HepG2 (cell line): ENCODE measurements at regions not wholly inside any gene's neighbourhood (a gene's known extent, or its start where the extent isn't known, plus 50 kb on each side); places are given as distances from the start of the nearest gene placed in this dataset.

ENCODE experiments used
- ATAC-seq: fragments of 200-7000 bp; cut with Tn5 transposase; 3 replicates; pipeline ENCODE4 v1.9.1; 2020; ENCODE audit warnings: mild to moderate bottlenecking, moderate library complexity
- BruUV-seq: library from RNA; stranded (reverse); fragments of 400-500 nt; replicated peaks from 2 replicates; lab custom pipeline; 2021; lab: Mats Ljungman, UMichigan
- CTCF ChIA-PET: fragments of 300-600 bp; formaldehyde crosslinking; extraction: SDS; loops from one replicate; lab custom pipeline; 2021; ENCODE audit warnings: low total read pairs, inconsistent platforms, low intra/inter-chr PET ratio; lab: Yijun Ruan, JAX
- POLR2A ChIA-PET: fragments of 350-600 bp; sonication (Branson Sonifier 250); formaldehyde crosslinking; loops from one replicate; lab custom pipeline; 2020; ENCODE audit warnings: antibody characterized with exemption, inconsistent platforms; lab: Yijun Ruan, JAX
- DNase-seq: peaks from one replicate; pipeline ENCODE4 v3.0.0-alpha.2; 2015; ENCODE audit warnings: low spot score
- FAIRE-seq: peaks from 3 replicates; lab custom pipeline; 2011; peaks lifted over from hg19 to GRCh38; lab: Jason Lieb, UNC
- H2AFZ ChIP-seq: one replicate; pipeline ENCODE4 v1.6.1; 2011; ENCODE audit warnings: low read length, inconsistent platforms
- H3K27ac ChIP-seq: fragments of 300-600 bp; 3 replicates; pipeline ENCODE4 v1.8.0; 2011; ENCODE audit warnings: mixed run types, mild to moderate bottlenecking, mixed read lengths, low read length, inconsistent platforms; ENCODE audit not compliant: insufficient read depth; ENCODE audit errors: extremely low read length
- H3K27me3 ChIP-seq, 2 experiments: fragments of 200-600 bp in 1 of 2; 2 replicates in 1 of 2; 3 replicates in 1 of 2; pipeline versions ENCODE4 v1.6.0 to v1.8.0; 2011; ENCODE audit warnings: low read length in 2 of 2, mild to moderate bottlenecking in 2 of 2, moderate library complexity in 2 of 2, inconsistent platforms in 1 of 2; ENCODE audit not compliant: insufficient read depth in 2 of 2, control insufficient read depth in 1 of 2
- H3K36me3 ChIP-seq, 2 experiments: fragments of 200-600 bp in 1 of 2; replicated peaks in 1 of 2; 2 replicates in 1 of 2; 3 replicates in 1 of 2; pipeline versions ENCODE4 v1.5.1 to v1.8.0; 2011; ENCODE audit warnings: low read length in 2 of 2, inconsistent platforms in 1 of 2; ENCODE audit not compliant: insufficient read depth in 2 of 2, control insufficient read depth in 1 of 2
- H3K4me1 ChIP-seq: 2 replicates; pipeline ENCODE4 v1.5.1; 2012; ENCODE audit warnings: low read length, inconsistent platforms; ENCODE audit not compliant: insufficient read depth
- H3K4me2 ChIP-seq: 2 replicates; pipeline ENCODE4 v1.6.0; 2011; ENCODE audit warnings: low read depth, low read length, inconsistent platforms
- H3K4me3 ChIP-seq, 3 experiments: fragments of 200-600 bp in 1 of 3; sonication (generic), shearing (Covaris generic) in 1 of 3; replicated peaks in 1 of 3; 2 replicates each; pipeline ENCODE4 v1.5.1; 2011 to 2016; ENCODE audit warnings: low read length in 3 of 3, inconsistent platforms in 2 of 3, low read depth in 2 of 3, mild to moderate bottlenecking in 2 of 3, control low read depth in 1 of 3, mixed read lengths in 1 of 3; ENCODE audit not compliant: insufficient read depth in 1 of 3
- H3K79me2 ChIP-seq: one replicate; pipeline ENCODE4 v1.6.1; 2011; ENCODE audit warnings: low read length, inconsistent platforms; ENCODE audit not compliant: insufficient read depth
- H3K9ac ChIP-seq: 2 replicates; pipeline ENCODE4 v1.6.0; 2011; ENCODE audit warnings: mild to moderate bottlenecking, low read depth, low read length, inconsistent platforms; ENCODE audit not compliant: insufficient read depth
- H3K9me3 ChIP-seq: 2 replicates; pipeline ENCODE4 v1.5.1; 2012; ENCODE audit warnings: mild to moderate bottlenecking, low read length
- H4K20me1 ChIP-seq: 2 replicates; pipeline ENCODE4 v1.6.0; 2011; ENCODE audit warnings: inconsistent platforms, mild to moderate bottlenecking, low read length, moderate library complexity; ENCODE audit not compliant: insufficient read depth
- BHLHE40 ChIP-seq: IDR thresholded peaks from 2 replicates; pipeline ENCODE4 v1.6.1; 2011; ENCODE audit warnings: low read length, improper control_type of control experiment
- CBX2 ChIP-seq, 2 experiments: fragments of 200-600 bp in 1 of 2; sonication (generic); formaldehyde crosslinking in 1 of 2; IDR thresholded peaks; 2 replicates each; pipeline versions ENCODE4 v1.7.0 to v1.8.1; 2018 to 2022; ENCODE audit warnings: low read depth in 2 of 2, low read length in 1 of 2, mild to moderate bottlenecking in 1 of 2, missing genetic modification reagents in 1 of 2
- CHD2 ChIP-seq: IDR thresholded peaks from 2 replicates; pipeline ENCODE4 v1.6.1; 2011; ENCODE audit warnings: low read depth, low read length, improper control_type of control experiment
- FOXA1 ChIP-seq, 2 experiments: fragments of 450-650 bp in 1 of 2; sonication (generic) in 1 of 2; formaldehyde crosslinking in 1 of 2; IDR thresholded peaks; 2 replicates each; pipeline versions ENCODE4 v1.4.0 to v1.6.1; 2016 to 2020; ENCODE audit warnings: missing genetic modification reagents in 1 of 2
- MAF1 ChIP-seq: sonication (generic); formaldehyde crosslinking; IDR thresholded peaks from 2 replicates; pipeline ENCODE4 v1.5.0; 2020; ENCODE audit warnings: missing genetic modification reagents, borderline replicate concordance
- NFAT5 ChIP-seq: sonication (generic); formaldehyde crosslinking; IDR thresholded peaks from 2 replicates; pipeline ENCODE4 v1.4.0; 2020; ENCODE audit warnings: missing genetic modification reagents
- RFX5 ChIP-seq: IDR thresholded peaks from 2 replicates; pipeline ENCODE4 v1.6.1; 2011; ENCODE audit warnings: low read depth, low read length, improper control_type of control experiment
- YEATS4 ChIP-seq: sonication (generic); formaldehyde crosslinking; IDR thresholded peaks from 2 replicates; pipeline ENCODE4 v1.4.0; 2020; ENCODE audit warnings: missing genetic modification reagents, borderline replicate concordance
- ZBTB26 ChIP-seq: IDR thresholded peaks from 2 replicates; pipeline ENCODE4 v1.6.1; 2016; ENCODE audit warnings: missing compliant biosample characterization, missing genetic modification reagents, borderline replicate concordance
- ZNF275 ChIP-seq: sonication (generic); formaldehyde crosslinking; IDR thresholded peaks from 2 replicates; pipeline ENCODE4 v1.8.0; 2022; ENCODE audit warnings: missing genetic modification reagents, mild to moderate bottlenecking, inconsistent platforms, borderline replicate concordance
- ZNF329 ChIP-seq: sonication (generic); formaldehyde crosslinking; IDR thresholded peaks from 2 replicates; pipeline ENCODE4 v1.9.0; 2021; ENCODE audit warnings: low read depth, mild to moderate bottlenecking, missing genetic modification reagents
- ZNF614 ChIP-seq: IDR thresholded peaks from 2 replicates; pipeline ENCODE4 v1.6.1; 2018; ENCODE audit warnings: missing biosample characterization, missing genetic modification reagents, inconsistent platforms, borderline replicate concordance
- ZNF788 ChIP-seq: sonication (generic); formaldehyde crosslinking; IDR thresholded peaks from 2 replicates; pipeline ENCODE4 v1.5.0; 2020; ENCODE audit warnings: mild to moderate bottlenecking, missing genetic modification reagents, borderline replicate concordance
- WGBS: methylation state at CpG from one replicate; pipeline ENCODE4 v1.1.6; 2017; ENCODE audit warnings: low lambda C conversion rate; 5-methylcytosine and 5-hydroxymethylcytosine counted together
- in situ Hi-C: cut with HindIII; loops from 2 replicates; pipeline ENCODE4 v1.10.0; 2017; ENCODE audit warnings: low pct_unique_long_range_greater_than_20kb; ENCODE audit not compliant: extremely low pct_ligation_motif_present
- intact Hi-C: fragments of 100-400 bp; cut with micrococcal nuclease; formaldehyde crosslinking; loops from one replicate; pipeline ENCODE4 v1.10.0; 2022; ENCODE audit not compliant: unreplicated experiment

GRCh38 chr19:27911122-27911898, 1301.6 kb downstream of the UQCRFS1 start (continued):
- TF ChIP-seq NFAT5 (CRISPR knock-in tag), result no peak

- no peak overlapping the region for H3K9ac ChIP-seq
- no peak overlapping the region for H2AFZ ChIP-seq
- H3K9me3 ChIP-seq, result peaks cover 81% of the 10 kb centered on the region
- POLR2A ChIA-PET, result no interaction called here
- no peak for FAIRE-seq
- no peaks in the 10 kb centered on the region for H4K20me1 ChIP-seq
- intact Hi-C loops (no loop called here), in situ Hi-C loops (no loop called here)
- no TSS peak for BruUV-seq
- H3K4me1 ChIP-seq, result no peaks in the 10 kb centered on the region
- 88% methylated on average over 29 of the region's 29 CpGs for WGBS
- no peaks in the 10 kb centered on the region for H3K79me2 ChIP-seq
- no peak overlapping the region for H3K27ac ChIP-seq
- no peak overlapping the region for H3K4me3 ChIP-seq
- no peak overlapping the region for H3K4me2 ChIP-seq
- no peaks in the 10 kb centered on the region for H3K36me3 ChIP-seq
- H3K27me3 ChIP-seq, result no peaks in the 10 kb centered on the region
- ATAC-seq, result no peak; the same call in 2 of the 3 replicates
- CTCF ChIA-PET, result no interaction called here
- DNase-seq, result no peak
- TF ChIP-seq ZNF788 (CRISPR knock-in tag), result no peak
- TF ChIP-seq FOXA1 (IDR thresholded peaks at IDR 0.05), result no peak
- TF ChIP-seq FOXA1 (CRISPR knock-in tag; IDR thresholded peaks at IDR 0.05), result no peak
- TF ChIP-seq ZNF614, result no peak
- no peak for TF ChIP-seq ZBTB26
- no peak for TF ChIP-seq BHLHE40
- TF ChIP-seq ZNF329 (CRISPR knock-in tag), result no peak
- no peak for TF ChIP-seq CBX2 (IDR thresholded peaks at IDR 0.05; ENCODE audit: low read depth, low read length)
- no peak for TF ChIP-seq CBX2 (CRISPR knock-in tag; IDR thresholded peaks at IDR 0.05; ENCODE audit: low read depth)
- no peak for TF ChIP-seq ZNF275 (CRISPR knock-in tag)
- no peak for TF ChIP-seq MAF1 (CRISPR knock-in tag)
- no peak for TF ChIP-seq RFX5
- no peak for TF ChIP-seq CHD2
- no peak for TF ChIP-seq YEATS4 (CRISPR knock-in tag)
These were observed 1303.1 kb downstream of the UQCRFS1 start for GRCh38 chr19:27909861-27910260.
